PC-9 (cell line): ENCODE measurements at regions not wholly inside any gene's neighbourhood (a gene's known extent, or its start where the extent isn't known, plus 50 kb on each side); places are given as distances from the start of the nearest gene placed in this dataset.
A peak's percentile ranks its signal among the peaks of the same experiment; 100 is the strongest.

Experiments
- BruUV-seq: library from RNA; stranded (reverse); fragments of 400-500 nt; replicated peaks from 2 replicates; lab custom pipeline; 2021; lab: Mats Ljungman, UMichigan
- CTCF ChIA-PET: fragments of 300-600 bp; sonication (Branson Sonifier 250); formaldehyde crosslinking; loops from one replicate; lab custom pipeline; 2022; ENCODE audit warnings: antibody characterized with exemption; lab: Charles Lee
- POLR2A ChIA-PET: fragments of 300-600 bp; sonication (Branson Sonifier 250); formaldehyde crosslinking; loops from one replicate; lab custom pipeline; 2022; ENCODE audit warnings: antibody characterized with exemption; ENCODE audit not compliant: unreplicated experiment; lab: Charles Lee
- DNase-seq, 2 experiments: peaks; one replicate each; pipeline versions ENCODE4 v3.0.0 to v3.0.0-alpha.2; 2015 to 2022; ENCODE audit warnings: mixed read lengths in 1 of 2
- H2AFZ ChIP-seq: fragments of 200-600 bp; sonication (generic); 2 replicates; pipeline ENCODE4 v1.8.1; 2017; ENCODE audit warnings: antibody characterized with exemption
- H3F3A ChIP-seq: fragments of 200-600 bp; sonication (generic); 2 replicates; pipeline ENCODE4 v1.8.1; 2017; ENCODE audit warnings: antibody characterized with exemption, mild to moderate bottlenecking, low read depth; ENCODE audit not compliant: insufficient read depth
- H3K27ac ChIP-seq: fragments of 200-600 bp; sonication (generic); 2 replicates; pipeline ENCODE4 v1.6.1; 2016; ENCODE audit warnings: mixed run types
- H3K27me3 ChIP-seq: fragments of 200-600 bp; sonication (generic); 2 replicates; pipeline ENCODE4 v1.6.1; 2016; ENCODE audit warnings: low read depth, mixed run types; ENCODE audit not compliant: insufficient read depth
- H3K36me3 ChIP-seq: fragments of 200-600 bp; sonication (generic); 2 replicates; pipeline ENCODE4 v1.6.1; 2016; ENCODE audit warnings: low read depth, mixed run types
- H3K4me1 ChIP-seq: fragments of 200-600 bp; sonication (generic); replicated peaks from 2 replicates; pipeline ENCODE4 v1.6.1; 2016; ENCODE audit warnings: mixed run types; ENCODE audit not compliant: insufficient read depth
- H3K4me2 ChIP-seq: fragments of 200-600 bp; sonication (generic); 2 replicates; pipeline ENCODE4 v1.6.1; 2017; ENCODE audit warnings: mixed run types
- H3K4me3 ChIP-seq: fragments of 200-600 bp; sonication (generic); 2 replicates; pipeline ENCODE4 v1.6.1; 2016; ENCODE audit warnings: mixed run types
- H3K79me2 ChIP-seq: fragments of 200-600 bp; sonication (generic); 2 replicates; pipeline ENCODE4 v1.6.1; 2017; ENCODE audit warnings: low read depth, mixed run types
- H3K9me2 ChIP-seq: fragments of 200-600 bp; sonication (generic); 2 replicates; pipeline ENCODE4 v1.8.1; 2017; ENCODE audit warnings: mild to moderate bottlenecking; ENCODE audit not compliant: insufficient read depth
- H3K9me3 ChIP-seq: fragments of 200-600 bp; sonication (generic); 2 replicates; pipeline ENCODE4 v1.8.1; 2016; ENCODE audit warnings: low read depth; ENCODE audit not compliant: insufficient read depth
- H4K20me1 ChIP-seq: fragments of 200-600 bp; sonication (generic); 2 replicates; pipeline ENCODE4 v1.8.1; 2017; ENCODE audit not compliant: insufficient read depth
- EZH2 ChIP-seq: fragments of 200-600 bp; sonication (generic); IDR thresholded peaks from 2 replicates; pipeline ENCODE4 v1.8.0; 2017; ENCODE audit warnings: antibody characterized with exemption, low read depth
- intact Hi-C: fragments of 100-400 bp; cut with micrococcal nuclease; formaldehyde crosslinking; loops from one replicate; pipeline ENCODE4 v1.10.0; 2022; ENCODE audit not compliant: unreplicated experiment
- TF ChIP-seq, protein P1 (sequence below): fragments of 200-600 bp; sonication (generic); conservative IDR thresholded peaks from 2 replicates; pipeline ENCODE4 v1.6.1; 2017; ENCODE audit warnings: mixed run types, antibody characterized with exemption, mild to moderate bottlenecking, moderate library complexity

DNA sequence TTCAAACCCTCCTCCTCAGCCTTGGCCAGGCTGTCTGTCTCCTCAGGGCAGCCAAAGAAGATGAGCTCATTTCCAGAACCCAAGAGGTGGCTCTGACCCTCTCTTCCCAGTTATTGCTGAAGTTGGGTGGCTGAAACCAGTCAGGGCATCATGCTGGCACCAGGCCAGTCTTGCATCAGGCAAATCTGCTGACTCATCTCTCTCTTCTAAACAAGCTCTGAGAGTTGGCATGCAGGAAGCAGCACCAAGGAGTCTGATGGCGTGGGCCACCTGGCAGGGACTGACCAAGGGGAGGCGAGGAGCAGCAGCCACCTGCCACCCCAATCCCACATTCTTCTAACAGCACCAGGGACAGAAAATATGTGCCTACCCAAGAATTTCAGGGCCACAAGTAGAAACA, 104.8 kb upstream of the ATP1A1 start:
- peak; percentile 77 to 91 for DNase-seq
- intact Hi-C loops, result loop anchor here (5.0 kb wide), 1 partner anchor 109 kb away; no protein-coding TSS in a partner anchor

DNA sequence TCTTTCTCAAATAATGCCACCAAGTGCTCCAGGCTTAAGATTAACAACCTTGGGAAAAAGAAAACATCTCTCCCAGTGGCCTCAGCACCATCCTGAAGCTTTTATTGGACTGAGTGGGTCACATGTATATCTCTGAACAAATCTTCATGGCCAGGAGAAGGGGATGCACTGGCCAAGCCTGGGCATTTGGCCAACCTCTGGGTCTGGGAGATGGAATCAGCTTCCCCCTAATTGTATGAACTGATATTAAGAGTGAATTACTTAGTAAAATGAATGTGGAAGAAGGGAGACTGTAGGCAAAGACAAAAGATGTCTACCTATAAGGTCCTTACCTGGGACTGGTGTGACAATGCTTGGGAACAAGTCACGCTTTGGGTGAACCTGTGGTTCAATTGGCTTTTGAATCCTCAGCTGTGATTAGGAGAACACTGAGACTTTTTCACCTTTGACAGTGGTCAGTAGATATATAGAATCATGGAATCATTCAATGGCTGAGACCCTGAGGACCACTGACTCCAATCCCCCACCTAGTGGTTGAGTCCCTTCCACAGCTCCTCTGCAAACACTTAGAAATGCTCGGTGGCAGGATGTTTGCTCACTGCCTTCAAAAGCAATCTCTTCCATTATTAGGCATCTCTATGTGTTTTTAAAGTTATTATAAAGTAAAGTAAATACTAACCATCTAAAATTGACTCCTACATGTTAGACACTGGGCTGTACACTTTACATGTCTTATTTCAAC, 102.6 kb upstream of the ATP1A1 start:
- Histone ChIP-seq H2AFZ (no peak overlapping the region), H4K20me1 (no peaks in the 10 kb centered on the region), H3K4me2 (no peak overlapping the region), H3K4me1 (peaks cover 14% of the 10 kb centered on the region), H3K27ac (no peak overlapping the region), H3K4me3 (no peak overlapping the region), H3F3A (peaks cover 5% of the 10 kb centered on the region; the same call in 1 of the 2 replicates), H3K36me3 (no peaks in the 10 kb centered on the region), H3K9me3 (no peaks in the 10 kb centered on the region; the same call in 1 of the 2 replicates), H3K27me3 (no peaks in the 10 kb centered on the region), H3K79me2 (no peaks in the 10 kb centered on the region), H3K9me2 (no peaks in the 10 kb centered on the region)
- BruUV-seq, result no TSS peak
- TF ChIP-seq EZH2, result no peak
- TF ChIP-seq, protein P1, sequence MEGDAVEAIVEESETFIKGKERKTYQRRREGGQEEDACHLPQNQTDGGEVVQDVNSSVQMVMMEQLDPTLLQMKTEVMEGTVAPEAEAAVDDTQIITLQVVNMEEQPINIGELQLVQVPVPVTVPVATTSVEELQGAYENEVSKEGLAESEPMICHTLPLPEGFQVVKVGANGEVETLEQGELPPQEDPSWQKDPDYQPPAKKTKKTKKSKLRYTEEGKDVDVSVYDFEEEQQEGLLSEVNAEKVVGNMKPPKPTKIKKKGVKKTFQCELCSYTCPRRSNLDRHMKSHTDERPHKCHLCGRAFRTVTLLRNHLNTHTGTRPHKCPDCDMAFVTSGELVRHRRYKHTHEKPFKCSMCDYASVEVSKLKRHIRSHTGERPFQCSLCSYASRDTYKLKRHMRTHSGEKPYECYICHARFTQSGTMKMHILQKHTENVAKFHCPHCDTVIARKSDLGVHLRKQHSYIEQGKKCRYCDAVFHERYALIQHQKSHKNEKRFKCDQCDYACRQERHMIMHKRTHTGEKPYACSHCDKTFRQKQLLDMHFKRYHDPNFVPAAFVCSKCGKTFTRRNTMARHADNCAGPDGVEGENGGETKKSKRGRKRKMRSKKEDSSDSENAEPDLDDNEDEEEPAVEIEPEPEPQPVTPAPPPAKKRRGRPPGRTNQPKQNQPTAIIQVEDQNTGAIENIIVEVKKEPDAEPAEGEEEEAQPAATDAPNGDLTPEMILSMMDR, result no peak
- ChIA-PET POLR2A (no interaction called here), CTCF (no interaction called here)
- no peak for DNase-seq
- intact Hi-C loops, result no loop called here

More for the DNA sequence above, 104.8 kb upstream of the ATP1A1 start:
- CTCF ChIA-PET, result no interaction called here
- POLR2A ChIA-PET, result interaction anchor here (0.6 kb wide), 1 partner anchor 23 kb away, joined by 14 read pairs; no protein-coding TSS in a partner anchor
- Histone ChIP-seq H3K9me3 (no peaks in the 10 kb centered on the region; the same call in 1 of the 2 replicates), H3K4me1 (peaks cover 14% of the 10 kb centered on the region), H3K27me3 (no peaks in the 10 kb centered on the region), H3K27ac (peak overlapping the region; percentile 63), H4K20me1 (no peaks in the 10 kb centered on the region), H3K79me2 (no peaks in the 10 kb centered on the region), H3K9me2 (no peaks in the 10 kb centered on the region), H3K36me3 (no peaks in the 10 kb centered on the region), H3K4me2 (peak overlapping the region; percentile 35), H2AFZ (no peak overlapping the region), H3K4me3 (no peak overlapping the region), H3F3A (peaks cover 5% of the 10 kb centered on the region; the same call in 1 of the 2 replicates)
- no TSS peak for BruUV-seq
- TF ChIP-seq EZH2, result no peak
- TF ChIP-seq, protein P1, result no peak

DNA sequence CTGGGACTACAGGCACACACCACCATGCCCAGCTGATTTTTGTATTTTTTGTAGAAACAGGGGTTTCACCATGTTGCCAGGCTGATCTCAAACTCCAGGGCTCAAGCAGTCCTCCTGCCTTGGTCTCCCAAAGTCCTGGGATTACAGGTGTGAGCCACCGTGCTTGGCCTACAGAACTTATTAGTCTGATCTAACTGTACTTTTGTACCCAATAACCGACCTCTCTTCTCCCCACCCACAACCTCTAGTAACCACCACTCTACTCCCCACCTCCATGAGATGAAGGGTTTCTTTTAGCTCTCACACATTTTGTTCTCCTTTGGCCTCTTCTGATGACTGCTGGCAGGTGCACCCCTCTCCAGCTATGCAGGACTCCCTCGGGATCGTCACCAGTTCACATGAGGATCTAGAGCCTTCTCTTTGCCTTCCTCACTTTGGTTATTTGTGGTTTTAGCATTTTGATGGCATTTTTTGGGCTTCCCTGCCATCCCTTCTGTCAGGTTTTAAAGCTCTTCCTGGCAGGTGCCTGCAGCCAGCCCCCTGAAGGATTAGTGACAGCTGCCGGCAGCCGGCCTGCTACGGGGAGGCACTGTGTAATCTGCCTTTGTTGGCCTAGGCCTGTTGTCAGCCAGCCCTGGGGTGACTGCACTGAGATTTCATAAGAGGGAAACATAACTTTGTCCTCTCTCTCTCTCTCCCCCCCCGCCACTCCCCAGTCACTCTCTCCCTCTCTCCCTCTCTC, 99.8 kb upstream of the ATP1A1 start:
- BruUV-seq, result no TSS peak
- Histone ChIP-seq H3K4me1 (peaks cover 7% of the 10 kb centered on the region), H3K9me2 (no peaks in the 10 kb centered on the region), H3K4me2 (no peak overlapping the region), H4K20me1 (no peaks in the 10 kb centered on the region), H3K79me2 (no peaks in the 10 kb centered on the region), H3F3A (no peaks in the 10 kb centered on the region), H3K36me3 (no peaks in the 10 kb centered on the region), H3K4me3 (no peak overlapping the region), H3K9me3 (no peaks in the 10 kb centered on the region; the same call in 1 of the 2 replicates), H3K27ac (no peak overlapping the region), H2AFZ (no peak overlapping the region), H3K27me3 (no peaks in the 10 kb centered on the region)
- intact Hi-C loops, result no loop called here
- CTCF ChIA-PET, result no interaction called here
- TF ChIP-seq EZH2, result no peak
- TF ChIP-seq, protein P1, result no peak
- POLR2A ChIA-PET, result no interaction called here
- no peak for DNase-seq
